LNCAP (cell line): ENCODE measurements at regions not wholly inside any gene's neighbourhood (a gene's known extent, or its start where the extent isn't known, plus 50 kb on each side); places are given as distances from the start of the nearest gene placed in this dataset.

ENCODE experiments used
- TF ChIP-seq, protein P1 (sequence below): fragments of 450-650 bp; IDR thresholded peaks from 2 replicates; pipeline ENCODE4 v1.5.1; 2017; ENCODE audit warnings: mild to moderate bottlenecking

DNA sequence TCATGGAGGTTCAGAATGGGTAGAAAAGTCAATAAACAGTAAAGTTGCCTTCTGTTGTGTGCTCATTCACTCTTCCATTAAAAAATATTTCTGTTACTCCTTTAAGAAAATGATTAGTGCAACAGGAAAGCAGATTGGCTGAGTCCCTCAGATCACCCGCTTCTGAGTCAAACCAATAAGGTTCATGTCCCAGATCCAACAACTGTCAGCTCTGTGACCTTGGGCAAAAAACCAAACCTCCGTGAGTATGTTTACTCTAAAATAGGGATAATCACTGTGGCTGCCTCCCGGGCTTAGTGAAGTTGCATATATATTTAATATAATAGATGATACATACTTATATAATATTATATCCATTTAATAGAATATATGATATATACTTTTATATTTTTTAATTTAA is 698.5 kb upstream of the RBFOX1 start:
- TF ChIP-seq, protein P1, sequence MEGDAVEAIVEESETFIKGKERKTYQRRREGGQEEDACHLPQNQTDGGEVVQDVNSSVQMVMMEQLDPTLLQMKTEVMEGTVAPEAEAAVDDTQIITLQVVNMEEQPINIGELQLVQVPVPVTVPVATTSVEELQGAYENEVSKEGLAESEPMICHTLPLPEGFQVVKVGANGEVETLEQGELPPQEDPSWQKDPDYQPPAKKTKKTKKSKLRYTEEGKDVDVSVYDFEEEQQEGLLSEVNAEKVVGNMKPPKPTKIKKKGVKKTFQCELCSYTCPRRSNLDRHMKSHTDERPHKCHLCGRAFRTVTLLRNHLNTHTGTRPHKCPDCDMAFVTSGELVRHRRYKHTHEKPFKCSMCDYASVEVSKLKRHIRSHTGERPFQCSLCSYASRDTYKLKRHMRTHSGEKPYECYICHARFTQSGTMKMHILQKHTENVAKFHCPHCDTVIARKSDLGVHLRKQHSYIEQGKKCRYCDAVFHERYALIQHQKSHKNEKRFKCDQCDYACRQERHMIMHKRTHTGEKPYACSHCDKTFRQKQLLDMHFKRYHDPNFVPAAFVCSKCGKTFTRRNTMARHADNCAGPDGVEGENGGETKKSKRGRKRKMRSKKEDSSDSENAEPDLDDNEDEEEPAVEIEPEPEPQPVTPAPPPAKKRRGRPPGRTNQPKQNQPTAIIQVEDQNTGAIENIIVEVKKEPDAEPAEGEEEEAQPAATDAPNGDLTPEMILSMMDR: no peak

DNA sequence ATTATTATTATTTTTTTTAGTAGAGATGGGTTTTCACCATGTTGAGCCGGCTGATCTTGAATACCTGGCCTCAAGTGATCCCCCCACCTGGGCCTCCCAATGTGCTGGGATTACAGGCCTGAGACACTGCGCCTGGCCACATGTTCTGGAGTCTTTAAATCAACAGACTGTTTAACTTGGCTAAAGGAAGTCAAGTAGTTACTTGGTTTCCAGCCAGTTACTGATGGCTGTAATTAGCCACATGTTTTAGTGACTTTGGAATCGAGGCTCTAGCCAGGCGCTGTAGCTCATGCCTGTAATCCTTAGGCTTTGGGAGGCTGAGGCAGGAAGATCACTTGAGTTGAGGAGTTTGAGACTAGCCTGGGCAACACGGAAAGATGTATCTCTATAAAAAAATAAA is 699.2 kb upstream of the RBFOX1 start:
- TF ChIP-seq, protein P1: no peak

DNA sequence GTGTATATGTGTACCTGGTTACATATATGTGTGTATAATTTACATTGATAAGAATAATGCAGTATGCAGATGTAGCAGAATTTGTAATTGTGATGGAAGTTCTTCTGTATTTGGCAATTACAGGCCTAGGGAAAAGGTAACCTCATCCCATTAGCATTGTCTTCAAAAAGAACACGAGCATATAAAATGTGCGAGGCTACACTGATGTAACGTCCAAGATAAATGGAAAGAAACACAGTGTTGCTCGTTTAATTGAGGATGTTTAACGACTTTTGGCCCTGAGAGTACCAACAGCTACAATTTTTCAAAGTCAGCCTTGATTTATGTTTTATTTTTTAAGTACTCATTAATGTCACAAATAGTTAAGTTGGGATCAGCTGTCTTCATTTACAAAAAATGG is 703.5 kb upstream of the RBFOX1 start:
- TF ChIP-seq, protein P1: no peak

DNA sequence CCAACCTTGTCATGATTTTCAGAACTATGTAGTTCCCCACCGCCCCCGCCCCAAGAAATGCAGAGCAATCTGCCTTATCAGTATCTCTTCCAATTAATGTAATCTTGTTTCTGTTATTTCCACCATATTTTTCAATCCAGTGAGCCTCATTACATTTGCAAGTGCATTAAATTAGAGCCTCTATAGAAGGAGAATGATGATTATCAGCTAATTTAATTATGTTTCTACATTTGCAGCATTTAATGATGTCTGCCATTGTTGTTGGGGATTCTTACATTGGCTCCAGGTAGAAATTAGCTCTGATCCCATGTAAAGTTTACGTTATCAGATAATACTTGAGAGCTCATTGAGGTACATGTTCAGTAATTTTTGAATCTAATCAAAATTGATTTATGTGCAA is 707.0 kb upstream of the RBFOX1 start:
- TF ChIP-seq, protein P1: no peak

DNA sequence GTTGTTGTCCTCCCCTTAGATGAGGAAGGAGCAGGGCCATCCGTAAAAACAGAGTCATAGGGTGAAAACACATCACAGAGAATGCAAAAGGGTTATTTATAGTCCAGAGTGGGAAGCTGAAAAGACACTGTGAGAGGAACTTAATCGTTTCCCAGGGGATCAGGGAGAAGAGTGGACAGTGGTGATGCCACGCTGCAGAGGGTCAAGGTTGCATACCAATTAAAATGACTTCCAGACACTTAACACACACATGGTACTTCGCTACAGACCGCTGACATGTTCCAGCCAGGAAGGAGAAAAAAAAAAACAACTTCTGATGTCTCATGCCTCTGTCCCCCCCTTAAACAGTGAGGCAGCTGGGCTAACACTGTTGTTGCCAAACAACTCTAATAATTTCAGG is 713.8 kb upstream of the RBFOX1 start:
- TF ChIP-seq, protein P1: no peak

DNA sequence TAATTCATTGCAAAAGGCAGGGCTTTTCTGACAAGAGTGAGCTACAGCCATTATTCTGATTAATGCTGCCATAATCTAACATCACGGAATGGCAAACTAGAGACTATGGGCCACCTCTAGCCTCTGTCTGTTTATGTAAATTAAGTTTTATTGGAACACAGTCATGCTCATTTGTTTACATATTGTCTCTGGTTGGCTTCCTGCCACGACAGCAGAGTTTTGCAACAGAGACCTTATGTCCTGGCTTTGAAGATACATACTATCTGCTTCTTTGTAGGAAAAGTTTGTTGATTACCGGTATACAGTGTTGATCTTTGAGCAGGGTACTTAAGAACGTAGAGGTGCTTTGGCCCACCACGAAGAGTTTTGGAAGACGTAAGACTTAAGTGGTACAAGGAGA is 715.9 kb upstream of the RBFOX1 start:
- TF ChIP-seq, protein P1: no peak

DNA sequence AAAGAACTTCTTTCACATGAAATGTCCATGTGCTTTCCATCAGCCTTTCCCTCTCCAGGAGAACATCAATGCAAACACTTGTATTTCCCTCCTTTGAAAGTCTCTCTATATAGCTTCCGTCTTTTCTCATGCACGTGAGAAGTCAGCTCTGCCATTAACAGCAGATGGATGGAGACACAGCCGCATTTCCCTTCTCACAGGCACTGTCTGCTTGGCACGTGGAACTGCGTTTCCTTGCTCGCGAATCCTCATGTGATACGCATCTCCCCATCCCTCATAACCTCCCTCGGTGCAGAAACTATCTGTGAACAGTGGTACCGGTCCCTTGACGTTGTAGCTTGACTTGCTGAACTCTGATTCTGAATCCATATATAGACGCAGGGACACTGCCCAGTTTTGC is 717.0 kb upstream of the RBFOX1 start:
- TF ChIP-seq, protein P1: no peak

DNA sequence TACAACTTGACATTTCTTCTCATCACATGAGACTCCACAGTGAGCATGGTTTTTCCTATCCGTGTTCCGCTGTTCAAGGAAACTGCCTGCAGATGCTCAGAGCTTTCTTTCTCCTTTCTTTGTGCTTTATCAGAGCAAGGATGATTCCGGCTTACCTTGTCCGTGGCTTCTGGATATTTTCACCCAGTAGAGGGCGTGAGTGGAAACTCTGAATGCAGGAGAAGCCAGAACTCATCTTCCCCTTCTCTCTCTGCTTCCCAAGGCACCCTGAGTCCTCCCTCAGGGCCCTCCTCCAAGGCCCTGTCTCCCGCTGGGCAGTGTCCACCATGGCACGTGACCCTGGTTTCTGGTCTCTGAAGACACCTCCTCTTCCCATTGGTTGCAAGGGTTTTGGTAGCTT is 721.1 kb upstream of the RBFOX1 start:
- TF ChIP-seq, protein P1: no peak; the same call in 1 of the 2 replicates
